ENCODE measurements at regions not wholly inside any gene's neighbourhood (a gene's known extent, or its start where the extent isn't known, plus 50 kb on each side); places are given as distances from the start of the nearest gene placed in this dataset.

DNA sequence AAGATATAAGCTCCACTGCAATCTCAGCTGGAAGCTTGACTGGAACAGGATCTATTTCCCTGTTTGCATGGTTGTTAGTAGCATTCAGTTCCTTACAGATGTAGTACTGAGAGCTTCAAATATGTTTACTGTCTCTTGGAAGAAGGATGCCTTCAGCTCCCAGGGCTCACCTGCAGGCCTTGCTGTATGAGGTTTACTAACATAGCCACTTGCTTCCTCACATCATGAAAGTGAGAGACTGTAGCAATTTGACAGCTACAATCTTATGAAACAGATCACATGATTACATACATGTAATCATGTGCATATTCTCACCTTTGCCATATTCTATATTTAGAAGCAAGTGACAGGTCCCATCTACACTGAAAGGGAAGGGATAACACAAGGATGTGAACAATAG, 458.1 kb upstream of the PCDH20 start:
- DNase-seq = no peak

DNA sequence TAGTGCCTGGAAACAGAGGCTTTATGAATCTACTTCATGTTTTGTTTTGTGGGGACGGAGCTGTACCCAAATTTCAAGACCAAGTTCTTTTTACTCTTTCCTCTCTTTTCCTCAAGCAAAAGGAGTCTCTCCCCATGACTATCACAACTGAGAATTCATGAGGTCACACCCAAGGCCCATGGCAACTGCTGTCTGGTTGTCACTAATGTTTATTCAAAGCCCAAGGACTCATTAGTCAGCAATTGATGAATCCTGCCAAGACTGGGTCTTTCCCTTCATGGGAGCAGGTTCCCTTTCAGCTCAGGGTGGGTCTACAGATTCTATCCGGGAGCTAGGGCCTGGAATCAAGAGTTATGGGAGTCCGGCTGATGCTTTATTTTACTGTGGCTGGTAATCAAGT, 441.5 kb upstream of the PCDH20 start:
- DNase-seq = no peak

DNA sequence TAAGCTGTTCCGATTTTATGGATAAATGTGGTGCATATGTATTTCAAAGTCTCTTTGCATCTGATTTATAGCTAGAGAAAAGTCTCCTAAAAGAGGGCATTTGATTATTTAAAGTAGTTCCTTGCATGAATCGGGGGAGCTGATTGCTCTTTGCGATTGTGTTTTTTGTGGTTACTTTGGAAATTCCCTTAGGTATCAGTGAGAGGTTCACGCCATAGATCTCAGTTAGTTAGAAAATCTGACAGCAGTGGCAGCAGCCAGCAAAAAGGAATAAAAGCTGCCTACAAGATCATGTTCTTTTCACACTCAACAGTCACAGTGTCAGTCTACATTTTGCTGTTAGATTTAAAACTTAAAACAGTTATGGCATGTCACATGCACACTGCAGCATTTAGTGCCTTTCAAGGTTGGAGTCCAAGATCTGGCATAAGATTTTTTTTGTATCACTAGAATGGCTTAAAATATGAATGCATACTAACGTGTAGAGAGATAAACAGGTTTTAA, 436.5 kb upstream of the PCDH20 start:
- no peak for DNase-seq

DNA sequence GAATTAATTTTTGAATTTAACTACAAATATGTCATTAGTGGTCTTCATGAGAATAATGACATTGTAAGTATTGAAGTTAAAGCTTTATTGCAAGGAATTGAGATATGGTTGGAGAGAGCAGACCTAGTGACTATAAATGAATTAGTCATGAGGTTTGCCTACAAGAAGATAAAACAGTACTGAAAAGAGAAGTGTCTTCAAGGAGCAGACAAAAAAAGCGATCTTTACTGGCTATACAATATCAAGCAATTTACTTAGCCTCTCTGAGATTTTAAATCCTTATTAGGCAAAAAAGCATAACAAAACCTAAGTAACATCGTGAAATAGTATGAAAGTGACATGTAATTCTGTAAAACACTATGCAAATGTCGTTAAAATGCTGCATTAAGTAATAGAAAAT, 435.1 kb upstream of the PCDH20 start:
- no peak for DNase-seq

DNA sequence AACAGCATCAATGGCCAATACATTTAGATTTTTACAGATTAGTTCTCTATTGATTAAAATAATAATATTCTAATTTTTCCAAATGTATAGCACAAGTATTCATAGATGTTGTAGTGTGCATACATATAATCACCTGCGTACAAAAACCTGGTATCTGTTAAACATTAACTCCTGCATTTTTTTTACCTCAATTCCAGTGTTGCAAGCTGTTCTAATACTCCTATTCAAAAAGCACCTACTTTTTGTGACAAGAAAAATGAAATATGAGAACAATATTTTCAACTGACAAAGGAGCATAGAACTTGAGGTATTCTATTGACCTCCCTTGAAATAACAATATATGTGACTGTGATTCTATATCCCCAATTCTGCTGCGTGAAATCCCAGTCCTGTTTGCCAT, 422.9 kb upstream of the PCDH20 start:
- DNase-seq = no peak

DNA sequence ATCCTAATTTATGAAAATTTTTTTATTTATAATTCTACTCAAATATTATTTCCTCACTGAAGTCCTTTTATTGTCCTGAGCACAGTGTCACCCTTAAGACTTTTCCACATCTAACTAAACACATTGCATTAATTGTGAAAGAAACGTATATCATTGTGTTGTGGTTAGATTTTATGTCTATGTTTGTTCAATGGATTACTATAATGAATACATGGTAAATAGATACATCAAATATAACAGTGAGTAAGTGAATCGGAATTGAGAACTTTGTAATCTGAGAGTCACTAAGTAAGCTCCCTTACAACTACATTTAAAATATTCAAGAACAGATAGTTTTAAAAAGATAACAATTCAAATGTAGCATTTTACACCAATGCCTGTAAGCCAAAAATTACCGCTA, 417.6 kb upstream of the PCDH20 start:
- no peak for DNase-seq

DNA sequence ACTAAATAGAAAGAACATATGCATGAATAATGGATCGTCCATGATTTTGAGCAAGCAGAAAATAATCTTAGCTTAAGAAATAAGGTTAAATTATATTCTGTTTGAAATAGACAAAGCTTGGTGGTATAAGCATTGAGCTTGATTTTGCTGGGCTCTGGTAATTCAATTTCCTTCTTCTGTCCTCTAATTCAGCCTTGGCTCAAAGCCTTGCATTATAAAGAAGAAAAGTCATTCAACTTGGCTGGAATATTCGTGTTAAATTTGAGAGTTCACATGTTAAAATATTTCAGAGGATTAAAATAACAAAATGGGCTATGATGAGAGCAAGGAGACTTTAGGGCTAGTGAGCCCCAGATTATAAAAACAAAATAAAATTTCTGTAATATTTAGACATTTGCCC, 415.4 kb upstream of the PCDH20 start:
- DNase-seq = no peak

DNA sequence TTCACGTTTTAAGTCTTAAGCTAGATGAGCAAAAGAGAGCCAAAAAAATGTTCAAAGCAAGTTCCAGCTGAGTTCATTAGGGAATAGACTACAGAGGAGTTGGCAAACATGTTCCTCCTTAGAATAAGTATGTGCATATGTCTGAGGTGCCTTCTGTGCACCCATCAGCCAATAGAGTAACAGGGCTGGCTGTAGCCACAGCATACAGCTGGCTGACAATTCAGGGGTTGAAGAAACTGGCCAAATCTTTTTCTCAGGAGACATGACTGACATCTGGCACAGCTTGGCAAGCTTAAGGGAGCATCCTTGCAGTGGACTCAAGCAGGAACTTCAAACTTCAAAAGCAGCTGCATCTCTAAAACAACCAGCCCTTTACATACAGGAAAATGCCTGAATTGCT, 414.8 kb upstream of the PCDH20 start:
- no peak for DNase-seq

DNA sequence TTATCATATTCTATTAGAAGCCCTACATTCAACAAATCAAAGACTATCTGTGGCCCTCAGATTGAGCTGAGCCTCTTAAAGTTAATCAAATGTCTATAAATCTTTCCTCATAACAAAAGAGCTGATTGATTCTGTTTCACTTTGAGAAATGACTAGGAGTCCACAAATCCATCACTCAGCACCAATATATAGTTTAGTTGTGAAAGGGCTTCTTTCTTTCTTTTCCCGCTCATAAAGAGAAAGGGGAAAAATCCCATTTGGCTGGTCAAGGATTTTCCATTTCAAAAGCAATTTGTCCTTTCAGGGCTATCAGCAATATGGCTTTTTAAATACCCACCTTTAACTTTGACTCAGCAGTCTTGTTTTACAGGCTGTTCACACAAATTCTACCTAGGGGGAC, 408.5 kb upstream of the PCDH20 start:
- no peak for DNase-seq

DNA sequence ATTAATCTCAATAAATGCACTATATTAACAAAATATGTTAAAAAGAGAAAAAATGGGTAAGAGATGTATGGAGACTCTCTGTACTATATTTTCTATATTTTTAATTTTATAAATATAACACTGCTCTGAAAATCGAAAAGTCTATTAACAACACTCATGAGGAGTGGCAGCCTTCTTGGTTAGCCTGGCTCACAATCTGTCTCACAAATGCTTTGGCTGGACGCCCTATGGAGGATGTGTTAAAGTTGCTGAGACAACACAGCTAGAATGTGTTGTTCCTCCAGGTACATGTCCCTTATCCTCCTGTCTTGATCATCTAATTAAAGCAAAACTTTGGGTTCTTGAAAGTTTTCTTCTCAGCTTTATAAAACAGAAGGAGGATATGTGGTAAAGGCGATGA, 396.6 kb upstream of the PCDH20 start:
- DNase-seq = no peak

DNA sequence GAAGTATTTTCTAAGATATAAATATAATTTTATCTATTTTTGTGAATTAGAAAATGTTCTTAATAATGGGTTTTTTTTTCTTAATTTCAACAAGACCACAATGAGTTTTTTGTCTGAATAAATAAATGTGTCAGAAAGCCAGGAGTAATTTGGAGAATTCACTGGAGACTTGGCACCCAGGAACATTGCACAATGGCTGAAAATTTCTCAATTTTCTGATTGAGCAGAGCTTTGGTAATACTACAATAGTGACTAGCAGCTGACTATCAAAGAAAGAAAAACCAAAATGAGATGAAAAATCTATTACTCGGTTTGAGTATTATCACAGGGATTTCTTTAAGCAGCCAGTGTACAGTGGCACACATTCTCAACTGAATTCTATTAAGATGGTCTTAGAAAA, 394.4 kb upstream of the PCDH20 start:
- DNase-seq = no peak

DNA sequence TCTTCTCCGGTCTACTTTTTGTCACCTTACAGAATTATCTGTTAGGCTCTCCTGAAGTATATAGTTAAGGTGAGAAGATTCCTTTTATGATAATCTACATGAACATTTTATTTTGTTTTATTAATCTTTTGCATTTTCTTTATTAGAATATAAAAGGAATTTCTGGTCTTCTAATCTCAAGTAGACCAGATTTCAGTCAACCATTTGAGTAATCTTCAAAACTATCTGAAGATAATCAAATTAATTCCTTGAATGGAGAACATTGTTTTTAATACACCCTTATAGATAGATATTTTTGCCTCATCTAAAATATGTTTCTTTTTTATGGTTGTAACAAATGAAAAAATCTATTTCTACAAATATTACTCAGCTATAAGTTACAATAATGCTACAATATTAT, 381.7 kb upstream of the PCDH20 start:
- no peak for DNase-seq

DNA sequence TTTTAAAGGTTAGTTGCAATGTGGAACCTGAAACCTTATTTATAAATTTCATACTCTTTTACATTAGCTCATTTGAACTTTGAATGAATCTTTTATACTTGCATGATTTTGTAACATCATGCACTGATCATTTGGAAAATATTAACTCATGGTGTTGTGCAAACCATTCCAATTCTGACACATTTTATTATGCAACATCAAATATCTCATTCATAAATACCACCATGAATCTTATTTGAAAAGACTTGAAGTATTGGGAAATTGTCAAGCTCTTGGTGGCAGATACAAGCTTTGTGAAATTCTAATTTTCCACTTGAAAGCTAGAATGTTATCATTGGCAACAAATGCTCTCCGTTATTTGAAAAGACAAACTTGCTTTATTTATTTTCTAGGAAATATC, 379.9 kb upstream of the PCDH20 start:
- DNase-seq = no peak

DNA sequence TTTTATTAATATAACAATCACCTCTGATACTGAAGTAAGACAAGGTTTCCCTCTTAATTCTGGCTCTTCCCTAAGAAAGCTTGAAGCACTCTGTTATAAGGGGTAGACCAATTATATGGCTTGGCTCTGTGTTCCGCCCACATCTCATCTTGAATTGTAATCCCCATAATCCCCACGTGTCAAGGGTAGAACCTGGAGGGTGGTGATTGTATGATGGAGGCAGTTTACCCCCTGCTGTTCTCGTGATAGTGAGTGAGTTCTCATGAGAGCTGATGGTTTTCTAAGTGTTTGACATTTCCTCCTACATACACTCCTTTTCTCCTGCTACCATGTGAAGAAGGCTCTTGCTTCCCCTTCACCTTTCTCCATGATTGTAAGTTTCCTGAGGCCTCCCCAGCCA, 363.8 kb upstream of the PCDH20 start:
- no peak for DNase-seq

DNA sequence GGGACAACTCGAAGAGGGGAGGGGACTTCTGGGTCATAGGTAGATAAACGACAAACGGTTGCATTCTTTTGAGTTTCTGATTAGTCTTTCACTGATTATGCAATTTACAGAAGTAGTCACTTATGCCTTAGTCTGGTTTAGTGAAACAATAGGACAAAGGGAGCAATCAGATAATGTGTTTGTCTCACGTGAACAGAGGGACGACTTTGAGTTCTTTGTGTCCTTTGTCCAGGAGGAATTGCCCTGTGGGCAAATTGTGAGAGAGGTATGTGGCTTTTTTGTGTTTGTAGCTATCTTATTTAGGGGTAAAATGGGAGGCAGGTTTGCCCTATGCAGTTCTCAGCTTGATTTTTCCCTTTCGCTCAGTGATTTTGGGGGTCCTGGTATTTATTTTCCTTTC, 362.9 kb upstream of the PCDH20 start:
- no peak for DNase-seq

DNA sequence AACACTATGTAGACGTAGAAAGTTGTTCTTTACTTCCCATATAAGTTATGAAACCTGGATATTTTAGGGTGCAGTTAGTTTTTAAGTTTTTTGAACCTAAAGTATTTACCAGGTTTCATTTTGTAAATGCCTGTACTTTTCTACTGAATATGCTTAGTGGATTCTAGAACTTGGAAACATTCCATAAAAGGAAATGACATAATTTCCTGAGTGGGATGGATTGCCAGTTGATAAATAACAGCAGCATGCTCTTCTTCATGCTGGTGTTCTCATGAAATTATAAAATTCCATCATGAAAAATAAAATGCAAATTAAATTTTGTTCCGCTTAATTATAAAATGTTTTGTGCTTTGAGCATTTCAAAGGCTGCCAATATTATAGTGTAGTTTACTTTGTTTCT, 362.2 kb upstream of the PCDH20 start:
- DNase-seq = no peak

DNA sequence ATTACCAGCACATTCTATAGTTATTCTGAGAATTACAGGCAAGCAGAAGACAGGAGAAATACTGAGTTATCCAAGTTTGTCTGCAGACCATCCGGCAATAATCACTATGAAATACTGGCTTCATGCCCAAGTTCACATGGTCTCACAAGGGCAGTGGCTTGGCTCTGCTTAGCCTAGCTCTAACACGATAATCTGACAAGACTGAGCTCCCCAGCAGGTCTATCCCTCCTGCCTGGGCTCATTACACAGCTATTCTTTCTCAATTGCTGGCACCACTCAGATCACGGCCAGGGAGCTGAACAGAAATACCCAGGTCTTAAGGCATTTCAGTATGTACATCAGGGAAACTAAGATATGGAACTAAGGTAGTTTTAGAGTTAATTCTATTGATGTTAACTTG, 361.6 kb upstream of the PCDH20 start:
- no peak for DNase-seq

DNA sequence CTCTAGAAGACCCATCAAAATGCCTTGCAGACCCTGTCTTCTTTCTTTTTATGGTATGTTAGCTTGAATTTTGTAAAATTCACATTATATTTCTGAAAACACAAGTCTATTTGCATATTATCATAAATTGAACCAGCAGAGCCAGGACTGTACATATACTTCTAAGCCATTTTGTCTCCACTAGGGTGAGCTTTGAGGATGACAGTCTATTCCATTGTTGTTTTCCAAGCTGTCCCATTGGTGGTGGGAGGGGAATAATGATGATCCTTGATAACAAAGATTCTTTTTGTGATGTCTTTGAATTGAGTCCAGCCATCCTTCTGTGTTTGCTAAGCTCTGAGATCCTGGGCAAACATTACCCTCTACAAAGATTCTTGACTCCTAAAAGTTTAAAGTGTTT, 359.3 kb upstream of the PCDH20 start:
- DNase-seq = no peak

DNA sequence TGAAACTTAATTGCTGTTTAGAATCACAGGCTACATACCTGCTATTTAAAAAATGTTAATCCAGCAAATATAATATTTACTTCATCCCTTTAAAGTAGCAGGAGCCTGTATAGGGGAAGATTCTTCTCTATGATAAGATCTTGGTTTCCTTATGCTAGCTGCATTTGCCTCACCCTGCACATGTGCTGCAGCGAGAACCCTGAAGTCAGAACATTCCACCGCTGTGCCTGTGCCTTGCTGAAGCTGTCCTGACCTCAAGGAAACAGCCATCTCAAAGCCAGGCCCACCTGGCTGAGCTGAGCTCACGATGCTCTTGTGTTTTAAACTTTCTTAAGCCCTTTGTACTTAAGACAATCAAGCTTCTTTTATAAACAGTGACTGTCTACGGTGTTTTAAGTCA, 355.0 kb upstream of the PCDH20 start:
- DNase-seq = no peak

DNA sequence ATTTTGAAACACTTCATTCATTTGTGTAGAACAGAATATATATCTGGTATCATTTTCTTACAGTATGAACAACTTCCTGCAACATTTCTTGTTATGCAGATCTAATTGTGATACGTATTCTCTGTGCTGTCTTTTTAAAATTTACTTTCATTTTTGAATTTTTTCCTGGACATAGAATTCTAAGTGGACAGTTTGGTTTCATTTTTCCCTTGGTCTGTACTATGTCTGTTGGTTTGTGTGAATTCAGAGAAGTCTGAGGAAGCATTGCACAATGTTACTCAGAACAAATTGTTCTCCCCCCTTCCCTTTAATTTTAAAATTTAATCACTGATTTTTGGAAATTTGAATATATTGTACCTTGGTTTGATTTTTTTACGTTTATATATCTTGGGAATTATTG, 352.5 kb upstream of the PCDH20 start:
- DNase-seq = no peak

DNA sequence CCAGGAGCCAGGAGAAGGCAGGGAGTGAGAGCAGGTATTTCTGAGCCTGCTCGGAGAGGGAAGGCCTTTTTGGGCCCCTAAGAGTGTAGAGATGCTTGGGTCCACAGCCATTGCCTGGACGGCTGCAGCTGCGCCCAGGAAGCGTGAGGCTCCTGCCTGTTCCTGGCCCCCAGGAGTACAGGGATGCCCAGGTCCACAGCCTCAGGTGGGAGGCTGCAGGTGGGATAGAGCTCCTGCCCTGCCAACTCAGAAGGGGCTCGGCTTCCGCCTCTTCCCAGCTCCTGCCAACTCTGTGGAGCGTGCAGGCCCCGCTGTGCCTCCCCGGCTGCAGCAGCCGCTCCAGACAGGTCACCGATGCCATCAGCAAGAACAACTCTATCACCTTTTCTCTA, 351.0 kb upstream of the PCDH20 start:
- DNase-seq = no peak

DNA sequence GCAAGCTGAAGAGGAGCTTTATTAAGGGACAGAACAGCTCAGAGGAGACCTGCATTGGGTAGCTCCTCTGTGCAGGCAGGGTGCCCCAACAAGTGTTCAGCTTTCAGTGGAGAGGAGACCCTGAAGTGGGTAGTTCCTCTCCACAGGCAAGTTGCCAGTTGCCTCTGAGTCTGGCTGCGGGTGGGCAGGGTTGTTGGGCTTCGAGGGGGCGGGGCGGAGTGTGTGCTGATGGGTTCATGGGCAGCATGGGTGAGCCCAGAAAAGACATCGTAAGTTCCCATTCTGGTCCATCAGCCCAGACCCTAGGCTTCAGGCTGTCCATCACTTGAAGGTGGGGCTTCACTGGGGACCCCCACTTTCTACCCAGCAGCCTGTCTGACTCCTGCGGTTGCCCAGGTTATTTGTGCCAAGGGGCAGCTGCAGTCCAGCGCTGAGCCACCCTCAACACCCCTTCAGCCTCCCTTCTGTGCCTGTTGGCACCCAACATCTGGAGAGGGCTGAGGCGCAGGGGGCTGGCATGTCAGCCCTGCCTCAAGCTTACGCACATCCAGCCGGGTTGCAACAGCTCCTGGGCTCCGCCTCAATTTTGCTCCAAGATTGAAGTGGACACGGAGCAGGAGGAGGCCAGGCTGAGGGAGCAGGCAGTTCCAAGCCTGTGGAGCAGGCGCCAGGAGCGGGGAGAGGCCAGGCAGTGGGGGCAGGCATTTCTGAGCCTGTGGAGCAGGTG, 350.5 kb upstream of the PCDH20 start:
- DNase-seq = no peak

DNA sequence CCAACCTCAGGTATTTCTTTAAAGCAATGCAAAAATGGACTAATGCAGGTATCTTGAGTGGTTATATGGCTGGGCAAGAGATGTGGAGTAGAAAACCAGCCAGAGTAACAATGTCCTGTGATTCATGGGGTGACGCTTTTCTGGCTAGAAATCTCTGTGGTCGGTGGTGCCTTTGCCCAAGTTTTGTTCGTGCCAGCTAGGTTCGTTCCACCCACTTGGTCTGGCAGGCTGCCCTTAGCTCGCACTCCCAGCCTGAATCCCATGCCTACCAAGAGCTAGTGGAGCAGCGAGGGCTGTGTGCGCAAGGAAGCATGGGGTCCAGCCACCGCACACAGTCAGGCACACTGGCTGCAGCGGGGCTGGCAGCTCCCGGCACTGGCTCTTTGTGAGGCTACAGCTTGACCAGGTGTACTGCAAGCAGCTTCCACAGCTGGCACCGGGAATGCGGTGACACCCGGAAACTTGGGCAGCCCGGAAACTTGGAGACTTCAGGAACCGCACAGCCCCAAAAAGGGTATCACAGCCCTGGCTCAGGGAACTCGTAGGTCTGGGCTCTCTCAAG, 349.6 kb upstream of the PCDH20 start:
- no peak for DNase-seq

DNA sequence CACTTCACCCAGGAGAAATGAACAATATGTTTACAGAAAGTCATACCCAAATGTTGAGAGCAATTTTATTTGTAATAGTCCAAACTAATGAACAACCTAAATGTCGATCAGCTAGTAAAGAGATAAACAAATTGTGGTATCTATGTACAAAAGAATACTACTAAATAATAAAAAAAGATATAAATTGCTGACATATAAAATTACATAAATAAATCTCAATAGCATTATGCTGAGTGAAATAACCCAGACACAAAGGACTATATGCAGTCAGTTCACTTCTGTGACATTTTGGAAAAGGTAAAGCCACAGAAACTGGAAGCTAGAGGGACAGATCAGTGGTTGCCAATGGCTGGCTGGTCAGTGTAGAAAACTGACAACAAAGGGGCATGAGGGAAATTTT, 346.0 kb upstream of the PCDH20 start:
- no peak for DNase-seq

DNA sequence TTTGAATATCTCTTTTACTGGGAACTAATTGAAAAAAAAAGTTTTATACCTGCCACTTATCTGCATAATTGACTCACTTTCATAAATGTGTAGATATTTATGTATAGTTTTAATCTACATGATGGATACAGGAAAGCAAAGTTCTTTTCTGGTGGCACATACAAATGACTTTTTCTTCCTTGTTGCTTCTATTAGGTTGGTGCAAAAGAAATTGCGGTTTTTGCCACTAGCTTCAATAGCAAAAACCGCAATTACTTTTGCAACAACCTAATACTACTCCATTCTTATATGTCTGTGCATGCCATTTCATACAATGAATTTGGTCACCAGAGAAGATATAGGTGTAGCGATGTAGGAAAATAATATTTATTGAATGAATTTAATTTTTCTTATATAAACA, 344.5 kb upstream of the PCDH20 start:
- no peak for DNase-seq

All from activated gamma-delta T cell (primary cell).